ENCODE measurements at regions not wholly inside any gene's neighbourhood (a gene's known extent, or its start where the extent isn't known, plus 50 kb on each side); places are given as distances from the start of the nearest gene placed in this dataset.

GRCh38 chr7:67462781-67463191 lies 466.2 kb downstream of the TYW1 start (continued):
- TF ChIP-seq CHD7 (IDR thresholded peaks at IDR 0.05; ENCODE audit: insufficient replicate concordance, low read length), result no peak
- TF ChIP-seq MAFK (IDR thresholded peaks at IDR 0.05; ENCODE audit: low read depth, low read length), result no peak
- TF ChIP-seq FOSL1 (IDR thresholded peaks at IDR 0.05; ENCODE audit: insufficient read depth, low read depth, low read length), result no peak
- no peak for TF ChIP-seq NANOG (IDR thresholded peaks at IDR 0.05; ENCODE audit: insufficient read depth, low read depth, low read length, poor library complexity, severe bottlenecking)
- TF ChIP-seq TEAD4 (IDR thresholded peaks at IDR 0.05; ENCODE audit: low read depth, low read length), result no peak
- TF ChIP-seq CREB1 (IDR thresholded peaks at IDR 0.05), result no peak
- no peak for TF ChIP-seq RBBP5 (IDR thresholded peaks at IDR 0.05; ENCODE audit: borderline replicate concordance, low read depth, low read length)
- no peak for TF ChIP-seq E2F6 (IDR thresholded peaks at IDR 0.05)
- no peak for TF ChIP-seq TAF7 (optimal IDR thresholded peaks at IDR 0.05; ENCODE audit: borderline replicate concordance, low read depth, low read length)

Measured in H1 (cell line).